IPS DF 6.9 (cell line): ENCODE measurements at regions not wholly inside any gene's neighbourhood (a gene's known extent, or its start where the extent isn't known, plus 50 kb on each side); places are given as distances from the start of the nearest gene placed in this dataset.

Experiments used
- DNase-seq: peaks from one replicate; pipeline ENCODE4 v3.0.0-alpha.2; 2013; ENCODE audit warnings: low read depth, low spot score
- H3K27ac ChIP-seq: one replicate; pipeline ENCODE4 v1.5.1; 2013; ENCODE audit warnings: low read length, control low read depth
- H3K27me3 ChIP-seq: 2 replicates; pipeline ENCODE4 v1.6.1; 2013; ENCODE audit warnings: mild to moderate bottlenecking, low read length; ENCODE audit not compliant: control insufficient read depth, insufficient read depth
- H3K36me3 ChIP-seq: 2 replicates; pipeline ENCODE4 v1.6.1; 2013; ENCODE audit warnings: low read length; ENCODE audit not compliant: control insufficient read depth, insufficient read depth
- H3K4me1 ChIP-seq: 2 replicates; pipeline ENCODE4 v1.6.1; 2013; ENCODE audit warnings: low read length; ENCODE audit not compliant: control insufficient read depth, insufficient read depth
- H3K4me3 ChIP-seq: 2 replicates; pipeline ENCODE4 v1.5.1; 2013; ENCODE audit warnings: mild to moderate bottlenecking, low read length
- H3K9me3 ChIP-seq: 2 replicates; pipeline ENCODE4 v1.6.1; 2013; ENCODE audit warnings: low read length, inconsistent platforms; ENCODE audit not compliant: control insufficient read depth, insufficient read depth
- WGBS: extraction: QIAGEN DNeasy Blood & Tissue Kit; methylation state at CpG from one replicate; pipeline ENCODE4 v1.1.7; 2013; ENCODE audit warnings: mixed read lengths, missing lambda C conversion rate; ENCODE audit not compliant: insufficient read length, insufficient coverage; 5-methylcytosine and 5-hydroxymethylcytosine counted together

- Histone ChIP-seq H3K36me3 (no peaks in the 10 kb centered on the region), H3K4me3 (no peak overlapping the region), H3K9me3 (no peaks in the 10 kb centered on the region), H3K27me3 (no peaks in the 10 kb centered on the region), H3K27ac (no peak overlapping the region), H3K4me1 (no peaks in the 10 kb centered on the region)
- no peak for DNase-seq
- no CpG with 5 or more reads among the region's 4 CpGs for WGBS
Measured at GRCh38 chr3:117761703-117762620, 1052.4 kb downstream of the TUSC7 start.

DNA sequence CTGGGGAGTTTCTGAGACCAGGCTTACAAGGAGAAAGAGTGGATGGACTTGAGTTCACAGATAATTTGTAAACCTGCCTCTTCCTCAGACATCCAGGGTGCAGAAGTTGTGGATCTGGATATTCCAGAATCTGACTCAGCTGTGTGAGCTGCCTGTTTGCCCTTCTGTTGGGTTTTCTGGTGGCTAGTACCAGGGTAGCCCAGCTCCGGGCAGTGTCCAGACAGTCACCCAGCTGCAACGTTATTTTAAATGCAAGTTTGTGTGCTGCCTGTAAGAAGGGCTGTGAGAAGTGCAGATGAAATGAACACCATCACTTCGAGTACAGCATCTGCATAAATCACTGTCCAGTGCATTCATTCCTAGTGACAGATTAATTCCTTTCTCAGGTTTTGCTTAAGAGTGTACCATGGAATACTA is 1053.0 kb downstream of the TUSC7 start:
- H3K4me3 ChIP-seq = no peak overlapping the region
- H3K9me3 ChIP-seq = no peaks in the 10 kb centered on the region
- no peaks in the 10 kb centered on the region for H3K27me3 ChIP-seq
- no peaks in the 10 kb centered on the region for H3K4me1 ChIP-seq
- H3K36me3 ChIP-seq = no peaks in the 10 kb centered on the region
- no CpG with 5 or more reads among the region's 3 CpGs for WGBS
- H3K27ac ChIP-seq = no peak overlapping the region
- no peak for DNase-seq

GRCh38 chr3:117763561-117763960 is 1054.0 kb downstream of the TUSC7 start:
- Histone ChIP-seq H3K36me3 (no peaks in the 10 kb centered on the region), H3K4me3 (no peak overlapping the region), H3K4me1 (no peaks in the 10 kb centered on the region), H3K9me3 (no peaks in the 10 kb centered on the region), H3K27me3 (no peaks in the 10 kb centered on the region), H3K27ac (no peak overlapping the region)
- no CpG with 5 or more reads among the region's 4 CpGs for WGBS
- DNase-seq = no peak

DNA sequence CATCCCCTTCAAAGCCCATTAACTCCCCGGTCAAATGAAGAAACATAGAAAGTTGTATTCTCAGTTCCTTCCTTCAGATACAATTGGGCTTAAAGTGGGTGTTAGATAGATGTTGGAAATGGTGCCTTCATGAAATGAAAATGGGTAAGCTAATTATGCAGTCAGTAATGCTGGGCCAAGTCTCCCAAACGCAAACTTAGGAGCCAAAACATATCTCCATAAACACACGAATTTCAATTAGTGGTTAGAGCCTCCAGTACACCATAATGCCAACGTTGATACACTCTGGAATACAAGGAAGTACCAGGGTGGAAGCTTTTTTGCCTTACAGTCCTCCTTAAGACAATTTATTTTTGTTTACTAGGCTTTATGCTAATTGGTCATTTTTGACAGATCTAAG is 1059.0 kb downstream of the TUSC7 start:
- Histone ChIP-seq H3K27ac (no peak overlapping the region), H3K4me1 (no peaks in the 10 kb centered on the region)
- no peak for DNase-seq

DNA sequence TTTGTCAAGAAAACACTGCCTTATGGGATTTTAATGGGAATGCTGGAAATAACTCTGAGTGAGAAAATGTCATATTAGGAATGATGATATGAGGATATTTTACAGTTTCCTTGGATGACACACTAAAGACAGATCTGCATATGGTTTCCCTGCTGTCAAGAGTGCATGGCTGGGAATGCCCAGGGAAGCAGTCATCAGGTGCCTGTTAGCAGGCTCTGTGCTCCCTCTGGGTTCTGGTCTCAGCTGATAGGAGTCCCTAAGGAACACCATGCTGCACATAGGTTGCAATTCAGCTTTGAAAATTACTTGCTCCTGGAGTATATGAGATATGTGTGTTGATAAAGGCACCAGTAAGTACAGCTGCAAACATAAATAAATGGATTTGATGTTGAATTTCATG is 1064.6 kb downstream of the TUSC7 start:
- Histone ChIP-seq H3K4me3 (no peak overlapping the region), H3K27ac (no peak overlapping the region), H3K4me1 (no peaks in the 10 kb centered on the region), H3K27me3 (no peaks in the 10 kb centered on the region), H3K9me3 (no peaks in the 10 kb centered on the region), H3K36me3 (no peaks in the 10 kb centered on the region)
- DNase-seq = no peak

More for the DNA sequence above, 1059.0 kb downstream of the TUSC7 start:
- no peaks in the 10 kb centered on the region for H3K27me3 ChIP-seq
- H3K36me3 ChIP-seq = no peaks in the 10 kb centered on the region
- no CpG with 5 or more reads among the region's 4 CpGs for WGBS
- H3K4me3 ChIP-seq = no peak overlapping the region
- no peaks in the 10 kb centered on the region for H3K9me3 ChIP-seq

- no peaks in the 10 kb centered on the region for H3K36me3 ChIP-seq
- no peak for DNase-seq
- H3K4me1 ChIP-seq = peaks cover 1% of the 10 kb centered on the region; the same call in 1 of the 2 replicates
- H3K4me3 ChIP-seq = no peak overlapping the region
- no peaks in the 10 kb centered on the region for H3K27me3 ChIP-seq
- no peaks in the 10 kb centered on the region for H3K9me3 ChIP-seq
- no CpG with 5 or more reads among the region's 2 CpGs for WGBS
- no peak overlapping the region for H3K27ac ChIP-seq
Measured at GRCh38 chr3:117786349-117786748, 1076.8 kb downstream of the TUSC7 start.

- Histone ChIP-seq H3K4me3 (no peak overlapping the region), H3K27ac (no peak overlapping the region), H3K36me3 (no peaks in the 10 kb centered on the region), H3K27me3 (no peaks in the 10 kb centered on the region), H3K4me1 (peaks cover 1% of the 10 kb centered on the region; the same call in 1 of the 2 replicates), H3K9me3 (no peaks in the 10 kb centered on the region)
- DNase-seq = no peak
Measured at GRCh38 chr3:117788061-117788460, 1078.5 kb downstream of the TUSC7 start.

- WGBS = no CpG with 5 or more reads among the region's 3 CpGs
- no peak for DNase-seq
Measured at GRCh38 chr3:117788506-117788905, 1078.9 kb downstream of the TUSC7 start.

DNA sequence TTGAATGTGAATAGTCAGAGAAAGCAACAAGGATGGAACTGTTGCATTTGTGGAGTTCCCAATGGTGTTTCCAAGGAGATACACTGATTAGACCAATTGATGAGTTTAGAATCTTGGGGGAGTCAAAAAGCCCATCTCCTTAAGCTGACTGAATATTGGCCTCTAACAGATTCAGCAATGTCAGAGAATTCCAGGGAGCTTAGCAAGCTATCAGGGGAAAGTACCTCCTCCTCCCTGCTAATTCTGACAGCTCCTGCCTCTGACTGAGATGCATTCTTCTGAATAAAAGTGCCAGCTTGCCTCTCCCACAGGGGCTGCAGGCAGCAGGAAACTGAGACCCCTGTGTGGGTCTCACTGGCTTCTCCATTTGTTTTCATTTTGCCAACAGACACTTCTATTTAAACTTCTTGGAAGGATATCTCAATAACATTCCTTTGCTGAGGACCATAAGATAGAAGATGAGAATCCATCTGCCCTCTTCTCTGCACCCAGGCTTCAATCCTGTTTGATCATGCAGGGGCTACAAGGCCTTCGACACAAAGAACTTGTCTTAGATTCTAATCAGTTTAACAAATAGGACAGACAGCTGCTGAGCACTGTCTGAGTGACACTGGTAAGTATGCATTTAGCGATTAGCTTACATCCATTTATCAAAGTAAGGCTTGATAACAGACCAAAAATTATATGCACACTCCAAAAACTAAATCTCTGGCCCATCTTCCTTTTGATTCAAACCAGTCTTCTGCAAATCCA is 1080.8 kb downstream of the TUSC7 start:
- Histone ChIP-seq H3K4me3 (no peak overlapping the region), H3K27me3 (no peaks in the 10 kb centered on the region), H3K36me3 (no peaks in the 10 kb centered on the region), H3K27ac (no peak overlapping the region), H3K4me1 (peaks cover 1% of the 10 kb centered on the region; the same call in 1 of the 2 replicates), H3K9me3 (no peaks in the 10 kb centered on the region)
- no peak for DNase-seq
- WGBS = no CpG with 5 or more reads among the region's 2 CpGs

More at GRCh38 chr3:117788506-117788905, 1078.9 kb downstream of the TUSC7 start:
- Histone ChIP-seq H3K27me3 (no peaks in the 10 kb centered on the region), H3K9me3 (no peaks in the 10 kb centered on the region), H3K4me1 (peaks cover 1% of the 10 kb centered on the region; the same call in 1 of the 2 replicates), H3K27ac (no peak overlapping the region), H3K4me3 (no peak overlapping the region), H3K36me3 (no peaks in the 10 kb centered on the region)

- no peak for DNase-seq
- no CpG with 5 or more reads among the region's 8 CpGs for WGBS
Measured at GRCh38 chr3:117793622-117794265, 1084.2 kb downstream of the TUSC7 start.

More at GRCh38 chr3:117793622-117794265, 1084.2 kb downstream of the TUSC7 start:
- Histone ChIP-seq H3K27ac (no peak overlapping the region), H3K27me3 (no peaks in the 10 kb centered on the region), H3K4me3 (no peak overlapping the region), H3K4me1 (no peaks in the 10 kb centered on the region; the same call in 1 of the 2 replicates), H3K36me3 (no peaks in the 10 kb centered on the region), H3K9me3 (no peaks in the 10 kb centered on the region)
